GM06990 (cell line): ENCODE measurements at regions not wholly inside any gene's neighbourhood (a gene's known extent, or its start where the extent isn't known, plus 50 kb on each side); places are given as distances from the start of the nearest gene placed in this dataset.

Experiments used
- DNase-seq: peaks from one replicate; pipeline ENCODE4 v3.0.0-alpha.2; 2011; ENCODE audit not compliant: insufficient read length; ENCODE audit errors: extremely low read depth
- H3K27me3 ChIP-seq: replicated peaks from 2 replicates; pipeline ENCODE4 v1.6.0; 2011; ENCODE audit warnings: low read length; ENCODE audit not compliant: control insufficient read depth, insufficient read depth
- H3K36me3 ChIP-seq: 2 replicates; pipeline ENCODE4 v1.5.1; 2011; ENCODE audit warnings: low read length; ENCODE audit not compliant: control insufficient read depth, insufficient read depth
- H3K4me3 ChIP-seq: replicated peaks from 2 replicates; pipeline ENCODE4 v1.5.1; 2011; ENCODE audit warnings: low read depth, mild to moderate bottlenecking, control low read depth, low read length
- CTCF ChIP-seq: IDR thresholded peaks from 2 replicates; pipeline ENCODE4 v1.5.1; 2011; ENCODE audit warnings: low read length, control low read depth, mild to moderate bottlenecking, inconsistent platforms; ENCODE audit not compliant: insufficient read depth, poor library complexity, severe bottlenecking

- no peaks in the 10 kb centered on the region for H3K36me3 ChIP-seq
- no peak for DNase-seq
- H3K4me3 ChIP-seq, result no peak overlapping the region
- TF ChIP-seq CTCF, result no peak
- H3K27me3 ChIP-seq, result no peaks in the 10 kb centered on the region
These were observed 104.9 kb upstream of the CXCR4 start for GRCh38 chr2:136222862-136223261.

GRCh38 chr2:136221026-136221425 lies 103.1 kb upstream of the CXCR4 start:
- DNase-seq, result no peak
- Histone ChIP-seq H3K36me3 (no peaks in the 10 kb centered on the region), H3K4me3 (no peak overlapping the region), H3K27me3 (no peaks in the 10 kb centered on the region; the same call in 1 of the 2 replicates)
- TF ChIP-seq CTCF, result no peak

GRCh38 chr2:136219963-136220362 lies 102.0 kb upstream of the CXCR4 start:
- Histone ChIP-seq H3K36me3 (no peaks in the 10 kb centered on the region), H3K4me3 (no peak overlapping the region), H3K27me3 (no peaks in the 10 kb centered on the region; the same call in 1 of the 2 replicates)
- no peak for DNase-seq
- TF ChIP-seq CTCF, result no peak

- no peaks in the 10 kb centered on the region; the same call in 1 of the 2 replicates for H3K27me3 ChIP-seq
- no peaks in the 10 kb centered on the region for H3K36me3 ChIP-seq
- DNase-seq, result no peak
- H3K4me3 ChIP-seq, result no peak overlapping the region
- no peak for TF ChIP-seq CTCF
These were observed 101.4 kb upstream of the CXCR4 start for GRCh38 chr2:136219341-136219740.

GRCh38 chr2:136217996-136218395 lies 100.0 kb upstream of the CXCR4 start:
- TF ChIP-seq CTCF, result no peak
- no peak for DNase-seq
- no peaks in the 10 kb centered on the region for H3K36me3 ChIP-seq
- no peaks in the 10 kb centered on the region; the same call in 1 of the 2 replicates for H3K27me3 ChIP-seq
- no peak overlapping the region for H3K4me3 ChIP-seq

GRCh38 chr2:136215908-136216472 lies 98.0 kb upstream of the CXCR4 start:
- Histone ChIP-seq H3K27me3 (no peaks in the 10 kb centered on the region; the same call in 1 of the 2 replicates), H3K36me3 (no peaks in the 10 kb centered on the region), H3K4me3 (no peak overlapping the region)
- TF ChIP-seq CTCF, result no peak
- no peak for DNase-seq
